Activated T-helper 17 cell treated with anti-CD3 and anti-CD28 coated beads, Interleukin-2, amount 50 U/mL, for 72 hours (primary cell): ENCODE measurements at regions not wholly inside any gene's neighbourhood (a gene's known extent, or its start where the extent isn't known, plus 50 kb on each side); places are given as distances from the start of the nearest gene placed in this dataset.

ENCODE experiments used
- ATAC-seq: fragments of 150-1000 bp; cut with Tn5 transposase; replicated peaks from 2 replicates; pipeline ENCODE4 v1.10.0; 2021; ENCODE audit warnings: mild to moderate bottlenecking, moderate library complexity
- H3K27ac Mint-ChIP-seq: one replicate; pipeline ENCODE4 v1.8.0; 2022; ENCODE audit warnings: mixed read lengths
- H3K27me3 Mint-ChIP-seq: one replicate; pipeline ENCODE4 v1.8.0; 2022; ENCODE audit warnings: mixed read lengths
- H3K36me3 Mint-ChIP-seq: one replicate; pipeline ENCODE4 v1.8.0; 2022; ENCODE audit warnings: low read depth, mild to moderate bottlenecking, mixed read lengths
- H3K4me1 Mint-ChIP-seq: one replicate; pipeline ENCODE4 v1.8.0; 2022; ENCODE audit warnings: mixed read lengths
- H3K4me3 Mint-ChIP-seq: one replicate; pipeline ENCODE4 v1.8.0; 2022; ENCODE audit warnings: mild to moderate bottlenecking, mixed read lengths
- H3K9me3 Mint-ChIP-seq: one replicate; pipeline ENCODE4 v1.8.0; 2022; ENCODE audit warnings: mixed read lengths

- Mint-ChIP-seq H3K36me3 (no peaks in the 10 kb centered on the region), H3K27me3 (peaks cover 5% of the 10 kb centered on the region), H3K9me3 (no peaks in the 10 kb centered on the region), H3K27ac (no peak overlapping the region), H3K4me3 (no peak overlapping the region), H3K4me1 (no peaks in the 10 kb centered on the region)
- no peak for ATAC-seq
These were observed 169.1 kb upstream of the AVPR1A start for GRCh38 chr12:63319936-63320633.

- no peaks in the 10 kb centered on the region for H3K9me3 Mint-ChIP-seq
- H3K4me1 Mint-ChIP-seq: no peaks in the 10 kb centered on the region
- no peak overlapping the region for H3K27ac Mint-ChIP-seq
- H3K4me3 Mint-ChIP-seq: no peak overlapping the region
- ATAC-seq: no peak
- H3K27me3 Mint-ChIP-seq: peaks cover 2% of the 10 kb centered on the region
- no peaks in the 10 kb centered on the region for H3K36me3 Mint-ChIP-seq
These were observed 168.4 kb upstream of the AVPR1A start for GRCh38 chr12:63319386-63319785.

GRCh38 chr12:63318933-63319332 is 167.9 kb upstream of the AVPR1A start:
- Mint-ChIP-seq H3K36me3 (no peaks in the 10 kb centered on the region), H3K27ac (no peak overlapping the region), H3K4me3 (no peak overlapping the region)

GRCh38 chr12:63318313-63318712 is 167.3 kb upstream of the AVPR1A start:
- H3K4me1 Mint-ChIP-seq: no peaks in the 10 kb centered on the region
- no peak for ATAC-seq
- no peak overlapping the region for H3K27ac Mint-ChIP-seq
- H3K27me3 Mint-ChIP-seq: no peaks in the 10 kb centered on the region
- H3K9me3 Mint-ChIP-seq: no peaks in the 10 kb centered on the region
- no peaks in the 10 kb centered on the region for H3K36me3 Mint-ChIP-seq
- no peak overlapping the region for H3K4me3 Mint-ChIP-seq

More at GRCh38 chr12:63318933-63319332, 167.9 kb upstream of the AVPR1A start:
- Mint-ChIP-seq H3K27me3 (no peaks in the 10 kb centered on the region), H3K4me1 (no peaks in the 10 kb centered on the region), H3K9me3 (no peaks in the 10 kb centered on the region)
- no peak for ATAC-seq

- Mint-ChIP-seq H3K4me3 (no peak overlapping the region), H3K9me3 (no peaks in the 10 kb centered on the region), H3K27ac (no peak overlapping the region), H3K27me3 (no peaks in the 10 kb centered on the region), H3K36me3 (no peaks in the 10 kb centered on the region), H3K4me1 (no peaks in the 10 kb centered on the region)
- ATAC-seq: no peak
These were observed 166.9 kb upstream of the AVPR1A start for GRCh38 chr12:63317880-63318279.

- no peak for ATAC-seq
- H3K9me3 Mint-ChIP-seq: no peaks in the 10 kb centered on the region
- no peak overlapping the region for H3K27ac Mint-ChIP-seq
- H3K36me3 Mint-ChIP-seq: no peaks in the 10 kb centered on the region
- no peak overlapping the region for H3K4me3 Mint-ChIP-seq
- H3K27me3 Mint-ChIP-seq: no peaks in the 10 kb centered on the region
- H3K4me1 Mint-ChIP-seq: no peaks in the 10 kb centered on the region
These were observed 166.4 kb upstream of the AVPR1A start for GRCh38 chr12:63317286-63317846.

GRCh38 chr12:63313139-63313538 is 162.1 kb upstream of the AVPR1A start:
- Mint-ChIP-seq H3K4me1 (no peaks in the 10 kb centered on the region), H3K27ac (no peak overlapping the region), H3K27me3 (no peaks in the 10 kb centered on the region), H3K4me3 (no peak overlapping the region), H3K36me3 (no peaks in the 10 kb centered on the region), H3K9me3 (peaks cover 6% of the 10 kb centered on the region)
- no peak for ATAC-seq

- Mint-ChIP-seq H3K4me3 (no peak overlapping the region), H3K27ac (no peak overlapping the region), H3K9me3 (peaks cover 6% of the 10 kb centered on the region), H3K36me3 (no peaks in the 10 kb centered on the region), H3K4me1 (no peaks in the 10 kb centered on the region), H3K27me3 (no peaks in the 10 kb centered on the region)
- no peak for ATAC-seq
These were observed 157.7 kb upstream of the AVPR1A start for GRCh38 chr12:63308671-63309070.

- peaks cover 6% of the 10 kb centered on the region for H3K9me3 Mint-ChIP-seq
- H3K4me3 Mint-ChIP-seq: no peak overlapping the region
- H3K36me3 Mint-ChIP-seq: no peaks in the 10 kb centered on the region
- H3K27me3 Mint-ChIP-seq: no peaks in the 10 kb centered on the region
- ATAC-seq: no peak
- H3K4me1 Mint-ChIP-seq: no peaks in the 10 kb centered on the region
- H3K27ac Mint-ChIP-seq: no peak overlapping the region
These were observed 156.8 kb upstream of the AVPR1A start for GRCh38 chr12:63307849-63308248.

GRCh38 chr12:63305901-63306875 is 155.2 kb upstream of the AVPR1A start:
- H3K4me3 Mint-ChIP-seq: no peak overlapping the region
- no peaks in the 10 kb centered on the region for H3K27me3 Mint-ChIP-seq
- no peak for ATAC-seq
- no peaks in the 10 kb centered on the region for H3K36me3 Mint-ChIP-seq
- H3K9me3 Mint-ChIP-seq: peaks cover 3% of the 10 kb centered on the region
- no peak overlapping the region for H3K27ac Mint-ChIP-seq
- H3K4me1 Mint-ChIP-seq: no peaks in the 10 kb centered on the region

- no peak for ATAC-seq
- Mint-ChIP-seq H3K27ac (no peak overlapping the region), H3K27me3 (no peaks in the 10 kb centered on the region), H3K36me3 (no peaks in the 10 kb centered on the region), H3K9me3 (no peaks in the 10 kb centered on the region), H3K4me3 (no peak overlapping the region), H3K4me1 (no peaks in the 10 kb centered on the region)
These were observed 153.9 kb upstream of the AVPR1A start for GRCh38 chr12:63304887-63305316.

GRCh38 chr12:63302941-63303536 is 152.0 kb upstream of the AVPR1A start:
- no peaks in the 10 kb centered on the region for H3K36me3 Mint-ChIP-seq
- no peak overlapping the region for H3K27ac Mint-ChIP-seq
- H3K27me3 Mint-ChIP-seq: no peaks in the 10 kb centered on the region
- H3K9me3 Mint-ChIP-seq: no peaks in the 10 kb centered on the region
- ATAC-seq: no peak
- H3K4me3 Mint-ChIP-seq: no peak overlapping the region
- H3K4me1 Mint-ChIP-seq: no peaks in the 10 kb centered on the region

GRCh38 chr12:63302269-63302940 is 151.4 kb upstream of the AVPR1A start:
- no peak for ATAC-seq
- Mint-ChIP-seq H3K36me3 (no peaks in the 10 kb centered on the region), H3K9me3 (no peaks in the 10 kb centered on the region), H3K27ac (no peak overlapping the region), H3K4me3 (no peak overlapping the region), H3K27me3 (no peaks in the 10 kb centered on the region), H3K4me1 (no peaks in the 10 kb centered on the region)

- Mint-ChIP-seq H3K27me3 (no peaks in the 10 kb centered on the region), H3K36me3 (no peaks in the 10 kb centered on the region), H3K4me1 (no peaks in the 10 kb centered on the region), H3K4me3 (no peak overlapping the region), H3K9me3 (peaks cover 4% of the 10 kb centered on the region), H3K27ac (no peak overlapping the region)
- ATAC-seq: no peak
These were observed 150.3 kb upstream of the AVPR1A start for GRCh38 chr12:63301311-63301710.
